GM21360 (cell line): ENCODE measurements at regions not wholly inside any gene's neighbourhood (a gene's known extent, or its start where the extent isn't known, plus 50 kb on each side); places are given as distances from the start of the nearest gene placed in this dataset.

Experiments used
- ATAC-seq: cut with Tn5 transposase; IDR thresholded peaks from one replicate; pipeline ENCODE4 v1.9.1; 2021; ENCODE audit warnings: mild to moderate bottlenecking, moderate library complexity; ENCODE audit not compliant: unreplicated experiment

GRCh38 chr11:15793043-15793996 lies 563.0 kb downstream of the SOX6 start:
- no peak for ATAC-seq

- no peak for ATAC-seq
Observed at GRCh38 chr11:15794361-15795150, 561.8 kb downstream of the SOX6 start.

- ATAC-seq, result no peak
Observed at GRCh38 chr11:15795378-15795777, 561.0 kb downstream of the SOX6 start.

GRCh38 chr11:15800111-15800800 lies 556.1 kb downstream of the SOX6 start:
- ATAC-seq, result no peak

GRCh38 chr11:15801126-15801525 lies 555.2 kb downstream of the SOX6 start:
- no peak for ATAC-seq

GRCh38 chr11:15801616-15802015 lies 554.7 kb downstream of the SOX6 start:
- no peak for ATAC-seq

- no peak for ATAC-seq
Observed at GRCh38 chr11:15805726-15806125, 550.6 kb downstream of the SOX6 start.

GRCh38 chr11:15806217-15806616 lies 550.1 kb downstream of the SOX6 start:
- ATAC-seq, result no peak

GRCh38 chr11:15807827-15808226 lies 548.5 kb downstream of the SOX6 start:
- no peak for ATAC-seq

- no peak for ATAC-seq
Observed at GRCh38 chr11:15810082-15810481, 546.3 kb downstream of the SOX6 start.

GRCh38 chr11:15810525-15810924 lies 545.8 kb downstream of the SOX6 start:
- ATAC-seq, result no peak

- ATAC-seq, result no peak
Observed at GRCh38 chr11:15815246-15816195, 540.8 kb downstream of the SOX6 start.

GRCh38 chr11:15816260-15816871 lies 540.0 kb downstream of the SOX6 start:
- ATAC-seq, result no peak

- ATAC-seq, result no peak
Observed at GRCh38 chr11:15817001-15817400, 539.3 kb downstream of the SOX6 start.

GRCh38 chr11:15818132-15818842 lies 538.1 kb downstream of the SOX6 start:
- no peak for ATAC-seq

- ATAC-seq, result peak; percentile 92
Observed at GRCh38 chr11:15819679-15820286, 536.6 kb downstream of the SOX6 start.

GRCh38 chr11:15821451-15821850 lies 534.9 kb downstream of the SOX6 start:
- ATAC-seq, result no peak

GRCh38 chr11:15824060-15824459 lies 532.3 kb downstream of the SOX6 start:
- ATAC-seq, result no peak
